ENCODE measurements at regions not wholly inside any gene's neighbourhood (a gene's known extent, or its start where the extent isn't known, plus 50 kb on each side); places are given as distances from the start of the nearest gene placed in this dataset.
A peak's percentile ranks its signal among the peaks of the same experiment; 100 is the strongest.
"Not testable (repeated sequence)": the region's sequence is repeated elsewhere in the genome, so short reads cannot be mapped to it uniquely, and the experiment has no call there.

- not testable (repeated sequence) for H2AFZ ChIP-seq (ENCODE audit: low read length); H2AK5ac ChIP-seq (ENCODE audit: low read depth, low read length); H3K23me2 ChIP-seq (ENCODE audit: low read depth, low read length); H4K91ac ChIP-seq (replicated peaks; ENCODE audit: insufficient read length, low read length); H3K4me3 ChIP-seq (ENCODE audit: extremely low read depth in 1 of 4, insufficient read depth in 2 of 4, low read depth in 3 of 4, low read length in 4 of 4); H3K23ac ChIP-seq (ENCODE audit: insufficient read length); H3K56ac ChIP-seq (replicated peaks; ENCODE audit: insufficient read length, low read depth, low read length); H2BK20ac ChIP-seq (ENCODE audit: low read length); H3K4ac ChIP-seq (replicated peaks; ENCODE audit: insufficient read length, low read depth, low read length); H3K18ac ChIP-seq (ENCODE audit: extremely low read depth, low read length); DNase-seq (ENCODE audit: low read depth in 1 of 2, low spot score in 2 of 2); H4K8ac ChIP-seq (ENCODE audit: extremely low read depth, insufficient read depth, low read length); H3K4me2 ChIP-seq (ENCODE audit: insufficient read depth in 1 of 2, low read depth in 2 of 2, low read length in 2 of 2); H3K9ac ChIP-seq (replicated peaks in 1 of 4; ENCODE audit: extremely low read depth in 1 of 4, low read depth in 3 of 4, low read length in 3 of 4); H3K14ac ChIP-seq (ENCODE audit: insufficient read length); H4K5ac ChIP-seq (ENCODE audit: insufficient read length, low read depth, low read length); H3K27ac ChIP-seq (ENCODE audit: low read depth, low read length); H3K27me3 ChIP-seq (replicated peaks in 1 of 4; ENCODE audit: control insufficient read depth in 3 of 4, extremely low read depth in 1 of 4, insufficient read depth in 3 of 4, low read length in 3 of 4); H3K9me3 ChIP-seq (ENCODE audit: insufficient read depth in 2 of 2, low read depth in 1 of 2, low read length in 1 of 2); H2BK120ac ChIP-seq (replicated peaks; ENCODE audit: low read depth, low read length); H3K79me1 ChIP-seq (ENCODE audit: low read depth, low read length); H2BK12ac ChIP-seq (ENCODE audit: low read depth, low read length); H2BK5ac ChIP-seq (ENCODE audit: low read depth, low read length); H2BK15ac ChIP-seq (ENCODE audit: low read length)
- H4K20me1 ChIP-seq (replicated peaks in 1 of 2; ENCODE audit: control insufficient read depth in 1 of 2, insufficient read depth in 2 of 2, low read length in 2 of 2) = peaks cover 7 to 16% of the 10 kb centered on the region in 2 experiments
- peaks cover 10 to 88% (median 46%) of the 10 kb centered on the region in 4 experiments for H3K36me3 ChIP-seq (ENCODE audit: control insufficient read depth in 2 of 4, insufficient read depth in 4 of 4, low read length in 3 of 4)
- ChIA-PET CTCF (ENCODE audit: partially characterized antibody) (interaction anchor here (0.6 to 2.5 kb wide), 6 partner anchors 11 to 1396 kb away, joined by 3 to 8 read pairs (median 3); no protein-coding TSS in a partner anchor), POLR2A (ENCODE audit: partially characterized antibody) (interaction anchor here (0.9 to 5.9 kb wide), 15 partner anchors 8 to 818 kb away, joined by 3 to 37 read pairs (median 5); no protein-coding TSS in a partner anchor)
- peaks cover 2 to 16% (median 6%) of the 10 kb centered on the region in 4 experiments for H3K4me1 ChIP-seq (replicated peaks in 1 of 4; ENCODE audit: control insufficient read depth in 3 of 4, insufficient read depth in 4 of 4, low read length in 3 of 4)
- FAIRE-seq = peak; percentile 24
- 94% methylated on average over 24 of the region's 24 CpGs; no CpG with 5 or more reads in 1 of the 2 experiments for WGBS, 2 experiments (ENCODE audit: extremely low coverage in 1 of 2, insufficient coverage in 1 of 2, insufficient read length in 1 of 2, insufficient replicate concordance in 2 of 2, low coverage in 1 of 2, low lambda C conversion rate in 2 of 2, missing lambda C conversion rate in 1 of 2)
- H3K79me2 ChIP-seq (ENCODE audit: control insufficient read depth in 1 of 2, insufficient read depth in 2 of 2, low read length in 2 of 2) = peaks cover 0 to 91% of the 10 kb centered on the region in 2 experiments; a peak in 3 of 4 replicates
- TF ChIP-seq POLR2AphosphoS5 (IDR thresholded peaks at IDR 0.05; ENCODE audit: low read depth, low read length) (peak; percentile 71), CTCF (IDR thresholded peaks at IDR 0.05; ENCODE audit: control extremely low read depth in 1 of 3, insufficient read depth in 1 of 3, low read depth in 1 of 3, low read length in 3 of 3) (peak in 1 of 3 experiments; percentile 14; a peak in 2 of 4 replicates), YY1 (IDR thresholded peaks at IDR 0.05; ENCODE audit: low read depth, low read length) (peak; percentile 84), POLR2A (IDR thresholded peaks at IDR 0.05; ENCODE audit: control extremely low read depth in 1 of 2, low read depth in 2 of 2, low read length in 2 of 2) (peak; percentile 36 to 76; a peak in 2 of 3 replicates), RAD21 (IDR thresholded peaks at IDR 0.05 in 1 of 2, conservative IDR thresholded peaks at IDR 0.05 in 1 of 2; ENCODE audit: low read depth in 2 of 2, low read length in 2 of 2) (peak; percentile 17 to 31; a peak in 2 of 4 replicates)
- TF ChIP-seq, protein P1, sequence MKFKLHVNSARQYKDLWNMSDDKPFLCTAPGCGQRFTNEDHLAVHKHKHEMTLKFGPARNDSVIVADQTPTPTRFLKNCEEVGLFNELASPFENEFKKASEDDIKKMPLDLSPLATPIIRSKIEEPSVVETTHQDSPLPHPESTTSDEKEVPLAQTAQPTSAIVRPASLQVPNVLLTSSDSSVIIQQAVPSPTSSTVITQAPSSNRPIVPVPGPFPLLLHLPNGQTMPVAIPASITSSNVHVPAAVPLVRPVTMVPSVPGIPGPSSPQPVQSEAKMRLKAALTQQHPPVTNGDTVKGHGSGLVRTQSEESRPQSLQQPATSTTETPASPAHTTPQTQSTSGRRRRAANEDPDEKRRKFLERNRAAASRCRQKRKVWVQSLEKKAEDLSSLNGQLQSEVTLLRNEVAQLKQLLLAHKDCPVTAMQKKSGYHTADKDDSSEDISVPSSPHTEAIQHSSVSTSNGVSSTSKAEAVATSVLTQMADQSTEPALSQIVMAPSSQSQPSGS (IDR thresholded peaks at IDR 0.05; ENCODE audit: low read length) = peak; percentile 2; the same call in 1 of the 2 replicates
Measured at GRCh38 chr5:12660279-12661107, 756.2 kb upstream of the CTNND2 start.

All from H1 (cell line).